Keratinocyte (primary cell): ENCODE measurements at regions not wholly inside any gene's neighbourhood (a gene's known extent, or its start where the extent isn't known, plus 50 kb on each side); places are given as distances from the start of the nearest gene placed in this dataset.

ENCODE experiments used
- CTCF ChIP-seq, 3 experiments: IDR thresholded peaks in 1 of 3; conservative IDR thresholded peaks in 1 of 3; optimal IDR thresholded peaks in 1 of 3; 2 replicates in 2 of 3; 3 replicates in 1 of 3; pipeline versions ENCODE3 to v1.5.1; 2011; ENCODE audit warnings: low read length in 3 of 3, mild to moderate bottlenecking in 3 of 3, moderate library complexity in 2 of 3, control low read depth in 1 of 3, inconsistent platforms in 1 of 3; ENCODE audit not compliant: insufficient read depth in 2 of 3; ENCODE audit errors: extremely low read depth in 1 of 3
- EZH2 ChIP-seq: IDR thresholded peaks from one replicate; pipeline ENCODE4 v1.6.1; 2012; ENCODE audit warnings: inconsistent platforms, mild to moderate bottlenecking, low read length, moderate library complexity

DNA sequence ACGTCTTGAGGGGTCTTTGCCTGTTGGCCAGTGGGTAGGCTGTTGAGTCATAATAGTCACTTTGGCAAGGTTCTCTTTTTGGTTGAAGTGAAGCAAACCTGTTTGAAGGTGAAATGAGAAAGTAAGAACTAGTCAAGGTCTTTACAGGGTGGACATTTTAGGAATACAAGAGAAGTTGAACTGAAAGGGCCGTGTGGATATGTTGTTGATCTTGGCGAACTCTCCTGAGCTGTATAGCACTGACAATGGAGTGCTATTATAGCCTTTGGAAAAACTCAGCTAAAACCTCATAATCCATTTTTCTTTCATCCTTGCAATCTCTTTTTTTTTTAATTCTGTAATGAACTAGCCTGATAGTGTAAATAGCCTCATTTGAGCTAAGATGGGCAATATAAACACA lies 248.1 kb downstream of the MEIS1 start:
- TF ChIP-seq CTCF (optimal IDR thresholded peaks at IDR 0.05 in 1 of 3, IDR thresholded peaks at IDR 0.05 in 1 of 3, conservative IDR thresholded peaks at IDR 0.05 in 1 of 3; ENCODE audit: extremely low read depth in 1 of 3, insufficient read depth in 2 of 3, low read length in 3 of 3) (no peak), EZH2 (no peak)
